PC-3 (cell line): ENCODE measurements at regions not wholly inside any gene's neighbourhood (a gene's known extent, or its start where the extent isn't known, plus 50 kb on each side); places are given as distances from the start of the nearest gene placed in this dataset.

Experiments
- EZH2 ChIP-seq: fragments of 300-600 bp; sonication (generic); IDR thresholded peaks from one replicate; pipeline ENCODE4 v1.6.1; 2017; ENCODE audit warnings: antibody characterized with exemption, mild to moderate bottlenecking, low read length; ENCODE audit not compliant: unreplicated experiment
- EZH2phosphoT487 ChIP-seq: fragments of 300-600 bp; sonication (generic); IDR thresholded peaks from 2 replicates; pipeline ENCODE4 v1.6.1; 2018; ENCODE audit warnings: mild to moderate bottlenecking, antibody characterized with exemption, low read length, borderline replicate concordance
- TF ChIP-seq, protein P1 (sequence below): fragments of 300-600 bp; sonication (generic); conservative IDR thresholded peaks from 2 replicates; pipeline ENCODE4 v1.5.1; 2017; ENCODE audit warnings: antibody characterized with exemption, low read depth, mild to moderate bottlenecking, low read length

GRCh38 chr19:27717825-27718224 lies 1495.1 kb downstream of the UQCRFS1 start:
- TF ChIP-seq EZH2 (no peak), EZH2phosphoT487 (no peak)
- TF ChIP-seq, protein P1, sequence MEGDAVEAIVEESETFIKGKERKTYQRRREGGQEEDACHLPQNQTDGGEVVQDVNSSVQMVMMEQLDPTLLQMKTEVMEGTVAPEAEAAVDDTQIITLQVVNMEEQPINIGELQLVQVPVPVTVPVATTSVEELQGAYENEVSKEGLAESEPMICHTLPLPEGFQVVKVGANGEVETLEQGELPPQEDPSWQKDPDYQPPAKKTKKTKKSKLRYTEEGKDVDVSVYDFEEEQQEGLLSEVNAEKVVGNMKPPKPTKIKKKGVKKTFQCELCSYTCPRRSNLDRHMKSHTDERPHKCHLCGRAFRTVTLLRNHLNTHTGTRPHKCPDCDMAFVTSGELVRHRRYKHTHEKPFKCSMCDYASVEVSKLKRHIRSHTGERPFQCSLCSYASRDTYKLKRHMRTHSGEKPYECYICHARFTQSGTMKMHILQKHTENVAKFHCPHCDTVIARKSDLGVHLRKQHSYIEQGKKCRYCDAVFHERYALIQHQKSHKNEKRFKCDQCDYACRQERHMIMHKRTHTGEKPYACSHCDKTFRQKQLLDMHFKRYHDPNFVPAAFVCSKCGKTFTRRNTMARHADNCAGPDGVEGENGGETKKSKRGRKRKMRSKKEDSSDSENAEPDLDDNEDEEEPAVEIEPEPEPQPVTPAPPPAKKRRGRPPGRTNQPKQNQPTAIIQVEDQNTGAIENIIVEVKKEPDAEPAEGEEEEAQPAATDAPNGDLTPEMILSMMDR: no peak
